ENCODE measurements at regions not wholly inside any gene's neighbourhood (a gene's known extent, or its start where the extent isn't known, plus 50 kb on each side); places are given as distances from the start of the nearest gene placed in this dataset.

DNA sequence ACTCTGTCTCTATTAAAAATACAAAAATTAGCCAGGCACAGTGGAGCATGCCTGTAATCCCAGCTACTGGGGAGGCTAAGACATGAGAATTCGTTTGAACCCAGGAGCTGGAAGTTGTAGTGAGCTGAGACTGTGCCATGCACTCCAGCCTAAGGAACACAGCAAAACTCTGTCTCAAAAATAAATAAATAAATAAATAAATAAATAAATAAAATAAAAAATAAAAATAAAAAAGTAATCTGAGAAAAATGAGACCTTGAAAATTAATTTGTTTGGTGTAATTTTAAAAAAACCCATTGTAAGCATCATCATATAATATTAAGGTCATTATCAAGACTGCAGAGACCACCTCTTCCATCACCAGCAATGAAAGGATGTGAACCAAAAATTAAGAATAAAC lies 997.1 kb downstream of the CDH18 start:
- no peak for TF ChIP-seq JUND (IDR thresholded peaks at IDR 0.05; ENCODE audit: low read depth)

DNA sequence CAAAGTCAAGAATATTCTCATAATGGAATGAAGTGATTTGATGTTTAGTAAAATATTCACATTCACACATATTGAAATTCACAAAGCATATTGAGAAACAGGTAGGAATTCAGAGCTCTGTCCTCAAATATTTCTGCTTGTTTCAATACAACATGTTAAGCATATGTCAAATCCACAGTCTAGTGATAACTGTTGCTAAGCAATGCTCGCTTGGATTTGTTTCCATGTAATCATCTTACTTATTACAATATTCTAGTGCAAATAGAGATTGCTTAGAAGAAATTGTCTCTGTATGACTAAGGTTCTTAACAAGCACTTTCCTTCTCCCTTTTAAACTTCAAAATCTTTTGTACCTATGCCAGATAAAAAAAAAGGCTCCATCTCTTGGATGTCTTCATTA lies 995.7 kb downstream of the CDH18 start:
- in situ Hi-C loops (cut with HindIII; ENCODE audit: low pct_unique_long_range_greater_than_20kb, low sequenced_read_pairs): no loop called here
- no peak for TF ChIP-seq JUND (IDR thresholded peaks at IDR 0.05; ENCODE audit: low read depth)
- no peak for DNase-seq (ENCODE audit: low read depth in 1 of 2, low spot score in 1 of 2)

More for the DNA sequence above, 997.1 kb downstream of the CDH18 start:
- DNase-seq (ENCODE audit: low read depth in 1 of 2, low spot score in 1 of 2): no peak
- in situ Hi-C loops (cut with HindIII; ENCODE audit: low pct_unique_long_range_greater_than_20kb, low sequenced_read_pairs): no loop called here

DNA sequence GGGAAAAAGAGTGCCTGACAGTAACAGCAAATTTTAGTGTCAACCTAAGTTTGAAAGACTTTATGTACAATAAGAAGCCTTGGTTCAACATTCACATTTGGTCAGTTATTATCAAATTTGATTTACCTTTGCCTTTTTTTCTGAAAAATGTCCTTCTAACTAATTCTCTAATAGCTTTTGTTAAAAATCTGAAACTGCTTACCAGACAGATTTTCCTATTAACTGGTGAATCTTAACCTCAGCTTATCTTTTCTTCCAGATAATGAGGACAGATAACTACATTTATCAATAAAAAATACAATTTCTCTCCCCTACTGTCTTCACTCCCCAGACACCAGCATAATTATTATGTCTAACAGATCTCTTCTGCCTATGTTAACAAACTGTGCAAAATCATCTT lies 988.5 kb downstream of the CDH18 start:
- in situ Hi-C loops (cut with HindIII; ENCODE audit: low pct_unique_long_range_greater_than_20kb, low sequenced_read_pairs): no loop called here
- TF ChIP-seq JUND (IDR thresholded peaks at IDR 0.05; ENCODE audit: low read depth): no peak
- DNase-seq (ENCODE audit: low read depth in 1 of 2, low spot score in 1 of 2): no peak

DNA sequence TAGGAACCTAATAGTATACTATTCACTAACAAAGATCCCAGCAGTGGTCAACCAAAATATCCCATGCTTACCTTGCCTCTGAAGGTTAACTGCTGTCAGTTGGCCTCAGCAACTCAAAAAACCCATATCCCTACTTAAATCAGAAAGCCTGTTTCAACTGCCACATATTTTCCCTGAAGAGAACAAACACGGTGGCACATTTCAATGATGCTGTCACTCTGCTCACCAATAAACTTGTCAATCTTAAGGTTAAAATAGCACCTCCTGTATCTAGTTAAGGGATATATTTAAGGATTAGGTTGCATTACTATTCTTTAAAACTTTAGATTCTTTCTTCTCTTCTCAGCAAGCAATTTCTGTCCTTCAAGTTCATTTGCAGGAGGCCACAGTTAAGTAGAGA lies 986.9 kb downstream of the CDH18 start:
- in situ Hi-C loops (cut with HindIII; ENCODE audit: low pct_unique_long_range_greater_than_20kb, low sequenced_read_pairs): no loop called here
- no peak for DNase-seq (ENCODE audit: low read depth in 1 of 2, low spot score in 1 of 2)
- TF ChIP-seq JUND (IDR thresholded peaks at IDR 0.05; ENCODE audit: low read depth): no peak

GRCh38 chr5:19001539-19001938 lies 986.5 kb downstream of the CDH18 start:
- no peak for TF ChIP-seq JUND (IDR thresholded peaks at IDR 0.05; ENCODE audit: low read depth)
- in situ Hi-C loops (cut with HindIII; ENCODE audit: low pct_unique_long_range_greater_than_20kb, low sequenced_read_pairs): no loop called here
- no peak for DNase-seq (ENCODE audit: low read depth in 1 of 2, low spot score in 1 of 2)

DNA sequence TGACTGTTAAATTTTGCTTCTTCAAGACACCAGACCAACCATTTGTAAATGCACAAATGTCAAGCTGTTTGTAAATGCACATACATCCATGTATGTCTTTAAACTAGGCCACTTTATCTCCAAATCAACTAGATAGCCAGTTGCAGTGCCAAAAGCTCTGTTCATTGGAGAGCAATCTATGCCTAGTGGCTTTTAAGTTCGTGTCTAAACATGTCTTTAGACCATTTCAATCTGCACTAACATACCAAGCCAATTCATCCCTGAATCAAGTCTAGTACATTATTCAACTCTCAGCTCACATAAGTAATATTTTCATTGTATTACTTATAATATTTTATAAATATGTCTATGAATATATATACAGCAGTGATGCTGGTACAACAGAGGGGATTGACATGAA lies 985.9 kb downstream of the CDH18 start:
- TF ChIP-seq JUND (IDR thresholded peaks at IDR 0.05; ENCODE audit: low read depth): no peak
- in situ Hi-C loops (cut with HindIII; ENCODE audit: low pct_unique_long_range_greater_than_20kb, low sequenced_read_pairs): no loop called here

DNA sequence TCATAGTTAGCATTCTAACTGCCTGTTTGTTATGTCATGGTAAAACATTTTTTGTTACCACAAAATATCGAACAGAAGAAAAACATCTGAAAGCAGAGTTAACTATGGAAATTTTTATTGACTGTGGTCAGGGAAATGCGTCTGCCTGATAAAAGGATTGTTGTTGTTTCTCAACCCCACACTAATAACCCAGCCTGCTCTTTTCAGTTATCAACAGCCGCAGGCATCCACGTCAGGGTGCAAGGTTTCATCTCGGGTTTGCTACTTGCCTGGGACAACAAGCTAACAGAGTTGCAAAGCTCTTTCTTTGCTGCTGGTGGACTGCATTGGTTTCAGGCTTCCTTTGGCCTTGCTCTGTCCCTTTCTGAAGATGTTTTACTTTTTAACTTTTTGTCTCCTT lies 969.2 kb downstream of the CDH18 start:
- in situ Hi-C loops (cut with HindIII; ENCODE audit: low pct_unique_long_range_greater_than_20kb, low sequenced_read_pairs): no loop called here
- no peak for TF ChIP-seq JUND (IDR thresholded peaks at IDR 0.05; ENCODE audit: low read depth)
- DNase-seq (ENCODE audit: low read depth in 1 of 2, low spot score in 1 of 2): no peak

More for the DNA sequence above, 985.9 kb downstream of the CDH18 start:
- no peak for DNase-seq (ENCODE audit: low read depth in 1 of 2, low spot score in 1 of 2)

- DNase-seq (ENCODE audit: low read depth in 1 of 2, low spot score in 1 of 2): no peak
- in situ Hi-C loops (cut with HindIII; ENCODE audit: low pct_unique_long_range_greater_than_20kb, low sequenced_read_pairs): no loop called here
- TF ChIP-seq JUND (IDR thresholded peaks at IDR 0.05; ENCODE audit: low read depth): no peak
These were observed 956.5 kb downstream of the CDH18 start for GRCh38 chr5:19031491-19031890.

DNA sequence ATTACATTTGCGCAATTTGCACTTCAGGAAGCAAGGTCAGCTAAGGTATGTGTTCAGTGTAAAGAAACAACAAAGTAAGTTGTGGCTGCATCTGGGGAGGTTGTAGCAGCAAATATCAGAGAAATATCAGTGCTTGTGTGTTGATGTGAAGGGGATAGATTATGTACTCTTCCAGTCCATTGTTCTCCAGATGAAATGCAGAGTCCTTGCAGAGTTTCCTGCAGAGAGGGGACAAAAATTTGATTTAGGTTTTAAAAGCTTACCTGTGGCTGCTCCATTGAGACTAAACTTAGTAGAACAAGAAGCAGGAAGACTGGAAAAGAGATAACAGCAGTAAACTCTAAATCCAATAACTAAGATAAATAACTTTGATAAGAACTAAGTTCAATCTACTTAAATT lies 952.2 kb downstream of the CDH18 start:
- no peak for TF ChIP-seq JUND (IDR thresholded peaks at IDR 0.05; ENCODE audit: low read depth)
- in situ Hi-C loops (cut with HindIII; ENCODE audit: low pct_unique_long_range_greater_than_20kb, low sequenced_read_pairs): no loop called here
- DNase-seq (ENCODE audit: low read depth in 1 of 2, low spot score in 1 of 2): no peak

- DNase-seq (ENCODE audit: low read depth in 1 of 2, low spot score in 1 of 2): no peak
- TF ChIP-seq JUND (IDR thresholded peaks at IDR 0.05; ENCODE audit: low read depth): no peak
- in situ Hi-C loops (cut with HindIII; ENCODE audit: low pct_unique_long_range_greater_than_20kb, low sequenced_read_pairs): no loop called here
These were observed 945.9 kb downstream of the CDH18 start for GRCh38 chr5:19042106-19042505.

DNA sequence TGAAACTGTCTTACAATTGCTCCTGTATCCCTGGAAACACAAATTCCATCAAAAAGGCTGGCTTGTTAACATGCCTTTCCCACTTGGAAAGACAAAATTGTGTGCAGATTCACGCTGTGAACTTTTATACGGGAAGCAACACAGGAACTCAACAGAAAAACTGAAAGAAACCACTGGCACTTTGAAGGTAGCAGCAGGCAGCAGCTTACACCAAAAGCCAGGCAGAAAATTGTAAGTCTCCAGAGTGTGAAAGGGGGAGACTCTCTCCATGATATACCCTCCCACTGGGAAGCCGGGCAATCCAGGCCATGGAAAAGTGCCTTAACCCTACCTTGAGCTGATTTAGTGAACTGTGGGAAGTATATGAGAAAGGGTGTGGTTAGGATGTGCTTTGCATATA lies 943.7 kb downstream of the CDH18 start:
- DNase-seq (ENCODE audit: low read depth in 1 of 2, low spot score in 1 of 2): no peak
- in situ Hi-C loops (cut with HindIII; ENCODE audit: low pct_unique_long_range_greater_than_20kb, low sequenced_read_pairs): no loop called here
- no peak for TF ChIP-seq JUND (IDR thresholded peaks at IDR 0.05; ENCODE audit: low read depth)

DNA sequence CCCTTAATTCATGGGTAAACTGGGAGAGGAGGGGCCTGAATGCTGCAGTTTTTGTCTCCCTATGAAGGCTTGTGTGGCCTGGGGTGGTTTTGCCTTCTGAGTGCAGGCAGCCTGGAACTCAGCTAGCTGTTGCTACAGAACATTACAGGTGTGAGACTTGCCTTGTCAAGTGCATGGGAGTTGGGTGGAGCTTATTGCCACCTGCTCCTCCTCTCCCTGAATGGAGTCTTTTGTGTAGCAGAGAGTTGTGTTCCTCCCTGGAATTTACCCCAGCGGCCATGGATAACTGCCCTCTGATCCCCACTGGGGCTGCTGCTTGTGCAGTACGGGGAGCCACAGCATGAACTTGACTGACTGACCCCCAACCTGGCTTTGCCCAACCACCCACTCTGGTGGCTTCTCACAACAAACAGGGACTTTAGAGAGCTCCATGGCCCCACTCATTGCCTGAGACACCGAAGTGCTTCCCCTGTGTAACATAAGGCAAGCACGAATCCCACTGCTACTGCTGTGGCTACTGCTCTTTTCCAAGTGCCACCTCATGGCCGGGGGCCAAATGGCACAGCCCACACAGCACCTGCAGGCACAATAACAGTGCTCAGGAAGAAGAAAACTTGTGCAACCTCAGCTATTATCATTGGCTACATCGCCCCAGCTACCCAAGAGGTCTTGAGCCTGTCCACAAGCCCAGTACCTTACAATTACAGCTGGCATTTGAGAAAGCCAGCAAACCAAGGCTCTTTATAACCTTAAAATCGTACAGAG lies 942.9 kb downstream of the CDH18 start:
- no peak for TF ChIP-seq JUND (IDR thresholded peaks at IDR 0.05; ENCODE audit: low read depth)
- DNase-seq (ENCODE audit: low read depth in 1 of 2, low spot score in 1 of 2): peak in 1 of 2 experiments; percentile 65
- in situ Hi-C loops (cut with HindIII; ENCODE audit: low pct_unique_long_range_greater_than_20kb, low sequenced_read_pairs): no loop called here

DNA sequence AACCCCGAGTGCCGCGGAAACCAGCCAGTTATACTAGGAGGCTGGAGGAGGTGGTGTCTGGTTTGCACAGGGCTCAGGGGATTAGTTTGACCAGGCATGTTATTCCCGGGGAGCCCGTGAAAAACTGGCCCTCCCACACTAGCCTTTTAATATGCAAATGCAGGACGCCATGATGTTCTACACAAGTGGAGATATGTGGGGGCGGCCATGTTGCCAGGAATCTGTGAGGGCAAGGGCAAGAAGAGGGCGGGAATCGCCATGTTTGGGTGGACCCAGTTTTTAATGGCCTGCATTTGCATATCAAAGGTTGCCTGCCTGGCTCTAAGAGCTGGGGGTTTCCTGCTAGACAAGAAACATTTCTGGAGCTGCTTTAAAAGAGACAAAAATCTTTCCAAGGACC lies 940.7 kb downstream of the CDH18 start:
- in situ Hi-C loops (cut with HindIII; ENCODE audit: low pct_unique_long_range_greater_than_20kb, low sequenced_read_pairs): no loop called here
- no peak for TF ChIP-seq JUND (IDR thresholded peaks at IDR 0.05; ENCODE audit: low read depth)
- DNase-seq (ENCODE audit: low read depth in 1 of 2, low spot score in 1 of 2): no peak

DNA sequence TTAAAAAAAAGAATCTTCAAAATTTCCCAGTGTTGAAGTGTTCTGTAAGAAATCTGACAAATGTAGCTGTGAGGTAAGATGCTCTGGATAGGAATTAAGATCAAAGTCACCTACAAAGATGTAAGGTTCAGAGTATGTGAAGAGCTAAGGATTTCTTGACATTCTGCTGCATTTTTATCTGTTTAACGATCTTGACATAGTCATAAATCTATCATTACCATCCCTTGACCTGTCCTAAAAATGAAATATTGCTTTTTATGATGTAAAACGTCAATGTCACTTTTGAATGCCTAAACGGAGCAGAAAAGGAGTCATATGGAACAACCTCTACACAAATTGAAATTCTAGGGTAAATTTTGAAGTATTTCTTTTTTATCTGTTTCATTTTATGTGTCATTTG lies 939.3 kb downstream of the CDH18 start:
- in situ Hi-C loops (cut with HindIII; ENCODE audit: low pct_unique_long_range_greater_than_20kb, low sequenced_read_pairs): no loop called here
- TF ChIP-seq JUND (IDR thresholded peaks at IDR 0.05; ENCODE audit: low read depth): no peak
- DNase-seq (ENCODE audit: low read depth in 1 of 2, low spot score in 1 of 2): no peak

Measured in T47D (cell line).